22Rv1 (cell line): ENCODE measurements at regions not wholly inside any gene's neighbourhood (a gene's known extent, or its start where the extent isn't known, plus 50 kb on each side); places are given as distances from the start of the nearest gene placed in this dataset.

Experiments used
- CTCF ChIP-seq: fragments of 450-650 bp; IDR thresholded peaks from 2 replicates; pipeline ENCODE4 v1.5.1; 2017; ENCODE audit warnings: mild to moderate bottlenecking
- ZFX ChIP-seq: fragments of 450-650 bp; IDR thresholded peaks from 2 replicates; pipeline ENCODE4 v1.6.1; 2017; ENCODE audit warnings: antibody characterized with exemption, borderline replicate concordance

- TF ChIP-seq CTCF (no peak), ZFX (no peak)
Observed at GRCh38 chr18:22355598-22355997, 62.1 kb downstream of the CTAGE1 start.
